Astrocyte (in vitro differentiated cells and primary cell): ENCODE measurements at regions not wholly inside any gene's neighbourhood (a gene's known extent, or its start where the extent isn't known, plus 50 kb on each side); places are given as distances from the start of the nearest gene placed in this dataset.

ENCODE experiments used
- DNase-seq: peaks from one replicate; pipeline ENCODE4 v3.0.0-alpha.2; 2010; ENCODE audit warnings: low read depth
- FAIRE-seq: peaks from 2 replicates; lab custom pipeline; 2011; peaks lifted over from hg19 to GRCh38; lab: Jason Lieb, UNC
- H2AFZ ChIP-seq: 2 replicates; pipeline ENCODE4 v1.6.0; 2012; ENCODE audit warnings: low read depth, low read length, inconsistent platforms
- H3K27ac ChIP-seq: 2 replicates; pipeline ENCODE4 v1.5.1; 2011; ENCODE audit warnings: low read depth, low read length, inconsistent platforms
- H3K27me3 ChIP-seq: 2 replicates; pipeline ENCODE4 v1.6.0; 2011; ENCODE audit warnings: low read length, inconsistent platforms; ENCODE audit not compliant: insufficient read depth
- H3K36me3 ChIP-seq: 2 replicates; pipeline ENCODE4 v1.5.1; 2011; ENCODE audit warnings: low read length, inconsistent platforms; ENCODE audit not compliant: insufficient read depth
- H3K4me1 ChIP-seq: 2 replicates; pipeline ENCODE4 v1.5.1; 2011; ENCODE audit warnings: low read length, inconsistent platforms; ENCODE audit not compliant: insufficient read depth
- H3K4me2 ChIP-seq: 2 replicates; pipeline ENCODE4 v1.6.0; 2012; ENCODE audit warnings: low read length, inconsistent platforms
- H3K4me3 ChIP-seq: 2 replicates; pipeline ENCODE4 v1.5.1; 2011; ENCODE audit warnings: low read depth, mild to moderate bottlenecking, low read length, inconsistent platforms; ENCODE audit not compliant: insufficient read depth
- H3K79me2 ChIP-seq: 2 replicates; pipeline ENCODE4 v1.6.0; 2012; ENCODE audit warnings: mild to moderate bottlenecking, low read length, inconsistent platforms; ENCODE audit not compliant: insufficient read depth
- H3K9ac ChIP-seq: 2 replicates; pipeline ENCODE4 v1.6.0; 2012; ENCODE audit warnings: mild to moderate bottlenecking, low read length, inconsistent platforms
- H3K9me3 ChIP-seq: 2 replicates; pipeline ENCODE4 v1.5.1; 2012; ENCODE audit warnings: low read depth, mild to moderate bottlenecking, low read length, inconsistent platforms; ENCODE audit not compliant: insufficient read depth
- H4K20me1 ChIP-seq: 2 replicates; pipeline ENCODE4 v1.6.0; 2012; ENCODE audit warnings: low read length, inconsistent platforms; ENCODE audit not compliant: insufficient read depth
- H3K27ac Mint-ChIP-seq: one replicate; pipeline ENCODE4 v1.8.0; 2021; ENCODE audit warnings: mild to moderate bottlenecking, mixed read lengths; ENCODE audit not compliant: unreplicated experiment
- H3K27me3 Mint-ChIP-seq: one replicate; pipeline ENCODE4 v1.8.0; 2021; ENCODE audit warnings: low read depth, mixed read lengths; ENCODE audit not compliant: unreplicated experiment
- H3K36me3 Mint-ChIP-seq: one replicate; pipeline ENCODE4 v1.8.0; 2021; ENCODE audit warnings: low read depth, mixed read lengths; ENCODE audit not compliant: unreplicated experiment
- H3K4me1 Mint-ChIP-seq: one replicate; pipeline ENCODE4 v1.8.0; 2021; ENCODE audit warnings: low read depth, mixed read lengths; ENCODE audit not compliant: unreplicated experiment
- H3K4me3 Mint-ChIP-seq: one replicate; pipeline ENCODE4 v1.8.0; 2021; ENCODE audit warnings: mild to moderate bottlenecking, moderate library complexity, mixed read lengths; ENCODE audit not compliant: unreplicated experiment
- H3K9me3 Mint-ChIP-seq: one replicate; pipeline ENCODE4 v1.8.0; 2021; ENCODE audit warnings: mild to moderate bottlenecking, mixed read lengths; ENCODE audit not compliant: unreplicated experiment
- EZH2 ChIP-seq: IDR thresholded peaks from 2 replicates; pipeline ENCODE4 v1.6.1; 2012; ENCODE audit warnings: mild to moderate bottlenecking, low read length, inconsistent platforms; ENCODE audit not compliant: insufficient read depth
- TF ChIP-seq, protein P1 (sequence below): IDR thresholded peaks from 2 replicates; pipeline ENCODE4 v1.5.1; 2011; ENCODE audit warnings: low read depth, mild to moderate bottlenecking, inconsistent platforms, low read length, moderate library complexity; ENCODE audit not compliant: insufficient read depth

DNA sequence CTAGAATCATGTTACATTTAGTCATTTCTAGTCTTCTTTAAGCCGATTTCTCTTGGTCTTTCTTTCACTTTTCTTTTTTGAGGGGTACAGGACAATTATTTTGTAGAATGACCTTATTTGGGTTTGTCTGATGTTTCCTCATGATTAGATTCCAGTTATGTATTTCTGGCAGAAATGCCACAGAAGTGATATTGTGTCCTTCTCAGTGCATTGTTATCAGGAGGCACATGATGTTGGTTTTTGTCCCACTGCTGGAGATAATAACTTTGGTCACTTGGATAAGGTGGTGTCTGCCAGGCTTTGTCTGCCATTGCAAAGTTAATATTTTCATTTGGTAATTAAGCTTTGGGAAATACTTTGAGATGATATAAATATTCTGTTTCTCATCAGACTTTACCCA is 100.3 kb downstream of the RRM1 start:
- H3K4me2 ChIP-seq: no peak overlapping the region
- H2AFZ ChIP-seq: no peak overlapping the region
- Mint-ChIP-seq H3K4me1 (no peaks in the 10 kb centered on the region), H3K36me3 (no peaks in the 10 kb centered on the region), H3K27me3 (peaks cover under 1% of the 10 kb centered on the region), H3K9me3 (no peaks in the 10 kb centered on the region), H3K27ac (no peak overlapping the region), H3K4me3 (no peak overlapping the region)
- H3K4me3 ChIP-seq: no peak overlapping the region
- H3K9me3 ChIP-seq: no peaks in the 10 kb centered on the region
- TF ChIP-seq EZH2: no peak
- TF ChIP-seq, protein P1, sequence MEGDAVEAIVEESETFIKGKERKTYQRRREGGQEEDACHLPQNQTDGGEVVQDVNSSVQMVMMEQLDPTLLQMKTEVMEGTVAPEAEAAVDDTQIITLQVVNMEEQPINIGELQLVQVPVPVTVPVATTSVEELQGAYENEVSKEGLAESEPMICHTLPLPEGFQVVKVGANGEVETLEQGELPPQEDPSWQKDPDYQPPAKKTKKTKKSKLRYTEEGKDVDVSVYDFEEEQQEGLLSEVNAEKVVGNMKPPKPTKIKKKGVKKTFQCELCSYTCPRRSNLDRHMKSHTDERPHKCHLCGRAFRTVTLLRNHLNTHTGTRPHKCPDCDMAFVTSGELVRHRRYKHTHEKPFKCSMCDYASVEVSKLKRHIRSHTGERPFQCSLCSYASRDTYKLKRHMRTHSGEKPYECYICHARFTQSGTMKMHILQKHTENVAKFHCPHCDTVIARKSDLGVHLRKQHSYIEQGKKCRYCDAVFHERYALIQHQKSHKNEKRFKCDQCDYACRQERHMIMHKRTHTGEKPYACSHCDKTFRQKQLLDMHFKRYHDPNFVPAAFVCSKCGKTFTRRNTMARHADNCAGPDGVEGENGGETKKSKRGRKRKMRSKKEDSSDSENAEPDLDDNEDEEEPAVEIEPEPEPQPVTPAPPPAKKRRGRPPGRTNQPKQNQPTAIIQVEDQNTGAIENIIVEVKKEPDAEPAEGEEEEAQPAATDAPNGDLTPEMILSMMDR: no peak
- no peaks in the 10 kb centered on the region for H3K79me2 ChIP-seq
- FAIRE-seq (no peak), DNase-seq (no peak)
- H3K9ac ChIP-seq: no peak overlapping the region
- no peak overlapping the region for H3K27ac ChIP-seq
- H3K27me3 ChIP-seq: no peaks in the 10 kb centered on the region
- no peaks in the 10 kb centered on the region for H3K36me3 ChIP-seq
- H3K4me1 ChIP-seq: no peaks in the 10 kb centered on the region
- H4K20me1 ChIP-seq: no peaks in the 10 kb centered on the region

GRCh38 chr11:4191031-4191571 is 96.5 kb downstream of the RRM1 start:
- no peaks in the 10 kb centered on the region for H3K4me1 Mint-ChIP-seq
- H3K27me3 ChIP-seq: no peaks in the 10 kb centered on the region
- FAIRE-seq (no peak), DNase-seq (no peak)
- no peak overlapping the region for H3K4me3 Mint-ChIP-seq
- no peaks in the 10 kb centered on the region for H4K20me1 ChIP-seq
- H3K27ac ChIP-seq: no peak overlapping the region
- peaks cover 11% of the 10 kb centered on the region for H3K27me3 Mint-ChIP-seq
- no peaks in the 10 kb centered on the region for H3K36me3 ChIP-seq
- H2AFZ ChIP-seq: no peak overlapping the region
- no peak overlapping the region for H3K4me2 ChIP-seq
- H3K9me3 Mint-ChIP-seq: no peaks in the 10 kb centered on the region
- H3K4me1 ChIP-seq: peaks cover 3% of the 10 kb centered on the region
- no peaks in the 10 kb centered on the region for H3K36me3 Mint-ChIP-seq
- no peak overlapping the region for H3K4me3 ChIP-seq
- H3K79me2 ChIP-seq: no peaks in the 10 kb centered on the region
- TF ChIP-seq, protein P1: no peak
- TF ChIP-seq EZH2: no peak
- H3K9me3 ChIP-seq: no peaks in the 10 kb centered on the region
- no peak overlapping the region for H3K9ac ChIP-seq
- H3K27ac Mint-ChIP-seq: no peak overlapping the region

DNA sequence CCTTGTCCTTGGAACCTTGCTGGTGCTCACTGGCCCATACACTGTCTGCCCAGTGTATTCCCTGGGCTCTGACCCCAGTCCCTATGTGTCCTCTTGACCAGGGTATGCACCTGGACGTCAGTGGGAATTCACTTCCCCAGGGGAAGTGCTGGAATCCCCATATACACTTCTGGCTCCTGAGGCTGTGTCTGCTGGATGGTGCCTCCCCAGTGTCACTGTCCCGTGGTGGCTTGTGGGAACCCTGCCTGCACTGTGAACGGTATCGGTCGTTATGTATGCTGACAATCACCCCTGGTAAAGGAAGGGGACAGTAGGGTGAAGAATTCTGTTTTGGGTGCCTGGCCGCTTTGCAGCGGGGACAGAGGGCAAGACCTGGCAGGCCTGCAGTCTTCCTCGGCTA is 95.9 kb downstream of the RRM1 start:
- no peak overlapping the region for H3K27ac Mint-ChIP-seq

More for the DNA sequence above, 95.9 kb downstream of the RRM1 start:
- Histone ChIP-seq H2AFZ (no peak overlapping the region), H3K4me3 (no peak overlapping the region), H3K27me3 (no peaks in the 10 kb centered on the region), H3K36me3 (no peaks in the 10 kb centered on the region), H3K79me2 (no peaks in the 10 kb centered on the region), H4K20me1 (no peaks in the 10 kb centered on the region), H3K4me1 (peaks cover 3% of the 10 kb centered on the region), H3K27ac (no peak overlapping the region), H3K9ac (no peak overlapping the region), H3K4me2 (no peak overlapping the region), H3K9me3 (no peaks in the 10 kb centered on the region)
- Mint-ChIP-seq H3K9me3 (no peaks in the 10 kb centered on the region), H3K4me1 (no peaks in the 10 kb centered on the region), H3K36me3 (no peaks in the 10 kb centered on the region), H3K27me3 (peaks cover 11% of the 10 kb centered on the region), H3K4me3 (no peak overlapping the region)
- FAIRE-seq: no peak
- TF ChIP-seq EZH2: no peak
- TF ChIP-seq, protein P1: no peak
- DNase-seq: no peak
